HuH-7 (cell line): ENCODE measurements at regions not wholly inside any gene's neighbourhood (a gene's known extent, or its start where the extent isn't known, plus 50 kb on each side); places are given as distances from the start of the nearest gene placed in this dataset.

ENCODE experiments used
- DNase-seq: peaks from one replicate; pipeline ENCODE4 v3.0.0; 2011; ENCODE audit warnings: low spot score

- no peak for DNase-seq
These were observed 255.8 kb downstream of the RHOU start for GRCh38 chr1:228990906-228991569.

- no peak for DNase-seq
These were observed 256.8 kb downstream of the RHOU start for GRCh38 chr1:228992044-228992443.

GRCh38 chr1:228992907-228993535 is 257.7 kb downstream of the RHOU start:
- DNase-seq: no peak

- DNase-seq: no peak
These were observed 259.7 kb downstream of the RHOU start for GRCh38 chr1:228994676-228995594.

GRCh38 chr1:228996281-228996680 is 261.0 kb downstream of the RHOU start:
- no peak for DNase-seq

- no peak for DNase-seq
These were observed 262.5 kb downstream of the RHOU start for GRCh38 chr1:228997721-228998144.

- DNase-seq: no peak
These were observed 262.9 kb downstream of the RHOU start for GRCh38 chr1:228998179-228998578.

- no peak for DNase-seq
These were observed 264.3 kb downstream of the RHOU start for GRCh38 chr1:228999446-229000170.

GRCh38 chr1:229000187-229000586 is 264.9 kb downstream of the RHOU start:
- DNase-seq: no peak

GRCh38 chr1:229001467-229002011 is 266.3 kb downstream of the RHOU start:
- no peak for DNase-seq

GRCh38 chr1:229002037-229002436 is 266.8 kb downstream of the RHOU start:
- DNase-seq: no peak

- DNase-seq: no peak
These were observed 267.2 kb downstream of the RHOU start for GRCh38 chr1:229002451-229002960.

GRCh38 chr1:229003233-229004031 is 267.5 kb upstream of the RAB4A start:
- no peak for DNase-seq

GRCh38 chr1:229004066-229004833 is 266.7 kb upstream of the RAB4A start:
- no peak for DNase-seq

- no peak for DNase-seq
These were observed 265.8 kb upstream of the RAB4A start for GRCh38 chr1:229005097-229005496.

GRCh38 chr1:229005556-229005955 is 265.4 kb upstream of the RAB4A start:
- no peak for DNase-seq

- no peak for DNase-seq
These were observed 264.6 kb upstream of the RAB4A start for GRCh38 chr1:229006121-229006870.

GRCh38 chr1:229007167-229007566 is 263.7 kb upstream of the RAB4A start:
- no peak for DNase-seq

GRCh38 chr1:229007701-229008100 is 263.2 kb upstream of the RAB4A start:
- DNase-seq: no peak
